Bronchial epithelial cell (primary cell): ENCODE measurements at regions not wholly inside any gene's neighbourhood (a gene's known extent, or its start where the extent isn't known, plus 50 kb on each side); places are given as distances from the start of the nearest gene placed in this dataset.
"Not testable (repeated sequence)": the region's sequence is repeated elsewhere in the genome, so short reads cannot be mapped to it uniquely, and the experiment has no call there.

Source experiments
- DNase-seq: peaks from one replicate; pipeline ENCODE4 v3.0.0-alpha.2; 2010; ENCODE audit warnings: low read depth
- FAIRE-seq: peaks from 2 replicates; lab custom pipeline; 2011; peaks lifted over from hg19 to GRCh38; lab: Jason Lieb, UNC
- H3K27me3 ChIP-seq: 2 replicates; pipeline ENCODE4 v1.5.1; 2011; ENCODE audit warnings: low read length; ENCODE audit not compliant: control insufficient read depth, insufficient read depth
- H3K36me3 ChIP-seq: 2 replicates; pipeline ENCODE4 v1.5.1; 2011; ENCODE audit warnings: low read length; ENCODE audit not compliant: control insufficient read depth, insufficient read depth
- H3K4me3 ChIP-seq: 2 replicates; pipeline ENCODE4 v1.5.1; 2011; ENCODE audit warnings: mild to moderate bottlenecking, low read depth, low read length, control low read depth
- CTCF ChIP-seq: IDR thresholded peaks from 2 replicates; pipeline ENCODE4 v1.5.1; 2011; ENCODE audit warnings: mild to moderate bottlenecking, moderate library complexity, low read length, control low read depth, inconsistent platforms; ENCODE audit not compliant: insufficient read depth, severe bottlenecking

GRCh38 chr10:23834091-23834490 is 374.8 kb upstream of the KIAA1217 start:
- Histone ChIP-seq H3K4me3 (no peak overlapping the region), H3K36me3 (no peaks in the 10 kb centered on the region), H3K27me3 (peaks cover 2% of the 10 kb centered on the region)
- DNase-seq: peak; percentile 54
- TF ChIP-seq CTCF: no peak
- no peak for FAIRE-seq

- no peaks in the 10 kb centered on the region for H3K36me3 ChIP-seq
- DNase-seq (no peak), FAIRE-seq (no peak)
- H3K4me3 ChIP-seq: no peak overlapping the region
- TF ChIP-seq CTCF: no peak
- H3K27me3 ChIP-seq: no peaks in the 10 kb centered on the region
Observed at GRCh38 chr10:23850631-23851030, 358.3 kb upstream of the KIAA1217 start.

GRCh38 chr10:23859598-23859997 is 349.3 kb upstream of the KIAA1217 start:
- Histone ChIP-seq H3K36me3 (no peaks in the 10 kb centered on the region), H3K27me3 (no peaks in the 10 kb centered on the region), H3K4me3 (no peak overlapping the region)
- FAIRE-seq (no peak), DNase-seq (no peak)
- no peak for TF ChIP-seq CTCF

GRCh38 chr10:23864631-23865147 is 344.2 kb upstream of the KIAA1217 start:
- TF ChIP-seq CTCF: no peak
- no peaks in the 10 kb centered on the region for H3K36me3 ChIP-seq
- no peak for FAIRE-seq

GRCh38 chr10:23866985-23867384 is 342.0 kb upstream of the KIAA1217 start:
- H3K36me3 ChIP-seq, DNase-seq, H3K27me3 ChIP-seq, H3K4me3 ChIP-seq, FAIRE-seq: not testable (repeated sequence)

More at GRCh38 chr10:23864631-23865147, 344.2 kb upstream of the KIAA1217 start:
- Histone ChIP-seq H3K4me3 (no peak overlapping the region), H3K27me3 (no peaks in the 10 kb centered on the region)
- DNase-seq: no peak

GRCh38 chr10:23868121-23868520 is 340.8 kb upstream of the KIAA1217 start:
- no peaks in the 10 kb centered on the region for H3K27me3 ChIP-seq
- TF ChIP-seq CTCF: no peak
- H3K4me3 ChIP-seq: no peak overlapping the region
- DNase-seq (no peak), FAIRE-seq (no peak)
- no peaks in the 10 kb centered on the region for H3K36me3 ChIP-seq
